ENCODE measurements at regions not wholly inside any gene's neighbourhood (a gene's known extent, or its start where the extent isn't known, plus 50 kb on each side); places are given as distances from the start of the nearest gene placed in this dataset.

- peak; percentile 36 for ATAC-seq
- Mint-ChIP-seq H3K4me3 (no peak overlapping the region), H3K9me3 (peaks cover 60% of the 10 kb centered on the region), H3K27ac (peak overlapping the region; percentile 81; the same call in 1 of the 2 replicates), H3K36me3 (peaks cover 57% of the 10 kb centered on the region), H3K27me3 (ENCODE audit: low read depth) (no peaks in the 10 kb centered on the region), H3K4me1 (peaks cover 39% of the 10 kb centered on the region)
- TF ChIP-seq, protein P1, sequence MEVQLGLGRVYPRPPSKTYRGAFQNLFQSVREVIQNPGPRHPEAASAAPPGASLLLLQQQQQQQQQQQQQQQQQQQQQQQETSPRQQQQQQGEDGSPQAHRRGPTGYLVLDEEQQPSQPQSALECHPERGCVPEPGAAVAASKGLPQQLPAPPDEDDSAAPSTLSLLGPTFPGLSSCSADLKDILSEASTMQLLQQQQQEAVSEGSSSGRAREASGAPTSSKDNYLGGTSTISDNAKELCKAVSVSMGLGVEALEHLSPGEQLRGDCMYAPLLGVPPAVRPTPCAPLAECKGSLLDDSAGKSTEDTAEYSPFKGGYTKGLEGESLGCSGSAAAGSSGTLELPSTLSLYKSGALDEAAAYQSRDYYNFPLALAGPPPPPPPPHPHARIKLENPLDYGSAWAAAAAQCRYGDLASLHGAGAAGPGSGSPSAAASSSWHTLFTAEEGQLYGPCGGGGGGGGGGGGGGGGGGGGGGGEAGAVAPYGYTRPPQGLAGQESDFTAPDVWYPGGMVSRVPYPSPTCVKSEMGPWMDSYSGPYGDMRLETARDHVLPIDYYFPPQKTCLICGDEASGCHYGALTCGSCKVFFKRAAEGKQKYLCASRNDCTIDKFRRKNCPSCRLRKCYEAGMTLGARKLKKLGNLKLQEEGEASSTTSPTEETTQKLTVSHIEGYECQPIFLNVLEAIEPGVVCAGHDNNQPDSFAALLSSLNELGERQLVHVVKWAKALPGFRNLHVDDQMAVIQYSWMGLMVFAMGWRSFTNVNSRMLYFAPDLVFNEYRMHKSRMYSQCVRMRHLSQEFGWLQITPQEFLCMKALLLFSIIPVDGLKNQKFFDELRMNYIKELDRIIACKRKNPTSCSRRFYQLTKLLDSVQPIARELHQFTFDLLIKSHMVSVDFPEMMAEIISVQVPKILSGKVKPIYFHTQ (CRISPR knock-in tag; IDR thresholded peaks at IDR 0.05) = no peak
- TF ChIP-seq FOXP1 (CRISPR knock-in tag; IDR thresholded peaks at IDR 0.05; ENCODE audit: borderline replicate concordance) (no peak), RELA (CRISPR knock-in tag; IDR thresholded peaks at IDR 0.05; ENCODE audit: borderline replicate concordance) (no peak), JUN (CRISPR knock-in tag; IDR thresholded peaks at IDR 0.05) (no peak), GTF2I (CRISPR knock-in tag; conservative IDR thresholded peaks at IDR 0.05) (no peak), E2F5 (CRISPR knock-in tag; IDR thresholded peaks at IDR 0.05) (no peak)
- TF ChIP-seq, protein P2, sequence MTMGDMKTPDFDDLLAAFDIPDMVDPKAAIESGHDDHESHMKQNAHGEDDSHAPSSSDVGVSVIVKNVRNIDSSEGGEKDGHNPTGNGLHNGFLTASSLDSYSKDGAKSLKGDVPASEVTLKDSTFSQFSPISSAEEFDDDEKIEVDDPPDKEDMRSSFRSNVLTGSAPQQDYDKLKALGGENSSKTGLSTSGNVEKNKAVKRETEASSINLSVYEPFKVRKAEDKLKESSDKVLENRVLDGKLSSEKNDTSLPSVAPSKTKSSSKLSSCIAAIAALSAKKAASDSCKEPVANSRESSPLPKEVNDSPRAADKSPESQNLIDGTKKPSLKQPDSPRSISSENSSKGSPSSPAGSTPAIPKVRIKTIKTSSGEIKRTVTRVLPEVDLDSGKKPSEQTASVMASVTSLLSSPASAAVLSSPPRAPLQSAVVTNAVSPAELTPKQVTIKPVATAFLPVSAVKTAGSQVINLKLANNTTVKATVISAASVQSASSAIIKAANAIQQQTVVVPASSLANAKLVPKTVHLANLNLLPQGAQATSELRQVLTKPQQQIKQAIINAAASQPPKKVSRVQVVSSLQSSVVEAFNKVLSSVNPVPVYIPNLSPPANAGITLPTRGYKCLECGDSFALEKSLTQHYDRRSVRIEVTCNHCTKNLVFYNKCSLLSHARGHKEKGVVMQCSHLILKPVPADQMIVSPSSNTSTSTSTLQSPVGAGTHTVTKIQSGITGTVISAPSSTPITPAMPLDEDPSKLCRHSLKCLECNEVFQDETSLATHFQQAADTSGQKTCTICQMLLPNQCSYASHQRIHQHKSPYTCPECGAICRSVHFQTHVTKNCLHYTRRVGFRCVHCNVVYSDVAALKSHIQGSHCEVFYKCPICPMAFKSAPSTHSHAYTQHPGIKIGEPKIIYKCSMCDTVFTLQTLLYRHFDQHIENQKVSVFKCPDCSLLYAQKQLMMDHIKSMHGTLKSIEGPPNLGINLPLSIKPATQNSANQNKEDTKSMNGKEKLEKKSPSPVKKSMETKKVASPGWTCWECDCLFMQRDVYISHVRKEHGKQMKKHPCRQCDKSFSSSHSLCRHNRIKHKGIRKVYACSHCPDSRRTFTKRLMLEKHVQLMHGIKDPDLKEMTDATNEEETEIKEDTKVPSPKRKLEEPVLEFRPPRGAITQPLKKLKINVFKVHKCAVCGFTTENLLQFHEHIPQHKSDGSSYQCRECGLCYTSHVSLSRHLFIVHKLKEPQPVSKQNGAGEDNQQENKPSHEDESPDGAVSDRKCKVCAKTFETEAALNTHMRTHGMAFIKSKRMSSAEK (CRISPR knock-in tag; IDR thresholded peaks at IDR 0.05; ENCODE audit: borderline replicate concordance) = no peak
- TF ChIP-seq, protein P3, sequence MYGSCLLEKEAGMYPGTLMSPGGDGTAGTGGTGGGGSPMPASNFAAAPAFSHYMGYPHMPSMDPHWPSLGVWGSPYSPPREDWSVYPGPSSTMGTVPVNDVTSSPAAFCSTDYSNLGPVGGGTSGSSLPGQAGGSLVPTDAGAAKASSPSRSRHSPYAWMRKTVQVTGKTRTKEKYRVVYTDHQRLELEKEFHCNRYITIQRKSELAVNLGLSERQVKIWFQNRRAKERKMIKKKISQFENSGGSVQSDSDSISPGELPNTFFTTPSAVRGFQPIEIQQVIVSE (CRISPR knock-in tag; IDR thresholded peaks at IDR 0.05; ENCODE audit: borderline replicate concordance) = no peak
- TF ChIP-seq, protein P4, sequence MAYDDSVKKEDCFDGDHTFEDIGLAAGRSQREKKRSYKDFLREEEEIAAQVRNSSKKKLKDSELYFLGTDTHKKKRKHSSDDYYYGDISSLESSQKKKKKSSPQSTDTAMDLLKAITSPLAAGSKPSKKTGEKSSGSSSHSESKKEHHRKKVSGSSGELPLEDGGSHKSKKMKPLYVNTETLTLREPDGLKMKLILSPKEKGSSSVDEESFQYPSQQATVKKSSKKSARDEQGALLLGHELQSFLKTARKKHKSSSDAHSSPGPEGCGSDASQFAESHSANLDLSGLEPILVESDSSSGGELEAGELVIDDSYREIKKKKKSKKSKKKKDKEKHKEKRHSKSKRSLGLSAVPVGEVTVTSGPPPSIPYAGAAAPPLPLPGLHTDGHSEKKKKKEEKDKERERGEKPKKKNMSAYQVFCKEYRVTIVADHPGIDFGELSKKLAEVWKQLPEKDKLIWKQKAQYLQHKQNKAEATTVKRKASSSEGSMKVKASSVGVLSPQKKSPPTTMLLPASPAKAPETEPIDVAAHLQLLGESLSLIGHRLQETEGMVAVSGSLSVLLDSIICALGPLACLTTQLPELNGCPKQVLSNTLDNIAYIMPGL (CRISPR knock-in tag; IDR thresholded peaks at IDR 0.05) = no peak
- DNase-seq (ENCODE audit: low spot score) = no peak
- ChIA-PET POLR2A (interaction anchor here (0.6 kb wide), 1 partner anchor 931 kb away, joined by 3 read pairs; no protein-coding TSS in a partner anchor), CTCF (interaction anchor here (1.6 kb wide), 1 partner anchor 18 kb away, joined by 4 read pairs; no protein-coding TSS in a partner anchor)
These were observed 580.2 kb downstream of the SPRY1 start for GRCh38 chr4:123976819-123977218.

DNA sequence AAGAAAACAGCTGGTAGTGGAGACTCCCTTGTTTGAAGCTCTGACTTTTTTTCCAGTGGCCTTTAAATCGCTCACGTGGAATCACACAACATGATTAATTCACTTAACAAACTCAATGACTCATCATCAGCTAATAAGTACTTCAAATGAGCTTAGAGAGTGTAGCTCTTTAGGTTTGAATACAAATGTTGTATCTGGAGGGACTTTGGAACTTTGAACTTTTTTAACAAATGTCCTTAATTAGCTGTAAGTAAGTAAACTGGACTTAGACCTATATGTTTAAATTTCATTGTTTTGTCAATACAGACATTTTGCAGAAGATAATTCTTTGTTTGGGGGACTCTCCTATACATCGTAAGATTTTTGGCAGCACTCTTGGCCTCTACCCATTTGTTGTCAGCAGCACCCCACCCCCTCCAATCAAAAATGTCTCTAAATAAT is 581.1 kb downstream of the SPRY1 start:
- POLR2A ChIA-PET = interaction anchor here (0.6 kb wide), 1 partner anchor 932 kb away, joined by 3 read pairs; no protein-coding TSS in a partner anchor
- H3K27ac Mint-ChIP-seq = 0 out of 2 replicates have a peak overlapping the region, but pooled peaks have one; percentile 57
- TF ChIP-seq ZNF281 (CRISPR knock-in tag; IDR thresholded peaks at IDR 0.05) (no peak), USF2 (CRISPR knock-in tag; IDR thresholded peaks at IDR 0.05) (no peak), ATF2 (CRISPR knock-in tag; IDR thresholded peaks at IDR 0.05; ENCODE audit: borderline replicate concordance, low read depth) (no peak), NR3C1 (CRISPR knock-in tag; conservative IDR thresholded peaks at IDR 0.05; ENCODE audit: low read depth) (no peak), NFATC4 (CRISPR knock-in tag; IDR thresholded peaks at IDR 0.05) (no peak), GRHL2 (CRISPR knock-in tag; IDR thresholded peaks at IDR 0.05; ENCODE audit: insufficient replicate concordance, severe bottlenecking) (no peak), TEAD4 (CRISPR knock-in tag; IDR thresholded peaks at IDR 0.05) (no peak)

More for the DNA sequence above, 581.1 kb downstream of the SPRY1 start:
- peaks cover 50% of the 10 kb centered on the region for H3K36me3 Mint-ChIP-seq
- DNase-seq (ENCODE audit: low spot score) (no peak), ATAC-seq (no peak)
- no peak overlapping the region for H3K4me3 Mint-ChIP-seq
- H3K4me1 Mint-ChIP-seq = peaks cover 39% of the 10 kb centered on the region
- H3K27me3 Mint-ChIP-seq (ENCODE audit: low read depth) = no peaks in the 10 kb centered on the region
- peaks cover 56% of the 10 kb centered on the region for H3K9me3 Mint-ChIP-seq
- CTCF ChIA-PET = interaction anchor here (1.6 kb wide), 1 partner anchor 17 kb away, joined by 4 read pairs; no protein-coding TSS in a partner anchor

Measured in WTC11 (cell line).